HepG2 (cell line): ENCODE measurements at regions not wholly inside any gene's neighbourhood (a gene's known extent, or its start where the extent isn't known, plus 50 kb on each side); places are given as distances from the start of the nearest gene placed in this dataset.

Experiments used
- CTCF ChIP-seq: sonication (generic); formaldehyde crosslinking; IDR thresholded peaks from 2 replicates; pipeline ENCODE4 v1.5.0; 2020; ENCODE audit warnings: mild to moderate bottlenecking, missing genetic modification reagents, moderate library complexity
- KDM1A ChIP-seq: IDR thresholded peaks from 2 replicates; pipeline ENCODE4 v1.6.1; 2016; ENCODE audit warnings: missing compliant biosample characterization
- NFYB ChIP-seq: sonication (generic); formaldehyde crosslinking; IDR thresholded peaks from 2 replicates; pipeline ENCODE4 v1.4.0; 2020; ENCODE audit warnings: missing genetic modification reagents
- PATZ1 ChIP-seq: sonication (generic); formaldehyde crosslinking; IDR thresholded peaks from 2 replicates; pipeline ENCODE4 v1.4.0; 2020; ENCODE audit warnings: missing genetic modification reagents
- REPIN1 ChIP-seq: sonication (generic); formaldehyde crosslinking; IDR thresholded peaks from 2 replicates; pipeline ENCODE4 v1.8.0; 2022; ENCODE audit warnings: missing genetic modification reagents, low read depth, mild to moderate bottlenecking, borderline replicate concordance
- SMARCE1 ChIP-seq: fragments of 450-650 bp; IDR thresholded peaks from 2 replicates; pipeline ENCODE4 v1.6.1; 2017; ENCODE audit warnings: borderline replicate concordance
- ZBTB44 ChIP-seq: sonication (generic); formaldehyde crosslinking; IDR thresholded peaks from 2 replicates; pipeline ENCODE4 v1.4.0; 2020; ENCODE audit warnings: missing genetic modification reagents
- ZNF784 ChIP-seq: sonication (generic); formaldehyde crosslinking; IDR thresholded peaks from 2 replicates; pipeline ENCODE4 v1.5.1; 2020; ENCODE audit warnings: missing genetic modification reagents, mild to moderate bottlenecking, borderline replicate concordance

GRCh38 chr13:61107989-61108388, 307.7 kb downstream of the PCDH20 start:
- no peak for TF ChIP-seq REPIN1 (CRISPR knock-in tag)
- no peak for TF ChIP-seq PATZ1
- no peak for TF ChIP-seq SMARCE1
- TF ChIP-seq KDM1A (CRISPR knock-in tag), result no peak
- TF ChIP-seq ZBTB44 (CRISPR knock-in tag), result no peak
- TF ChIP-seq NFYB (CRISPR knock-in tag), result no peak
- TF ChIP-seq CTCF (CRISPR knock-in tag), result no peak
- no peak for TF ChIP-seq ZNF784
